HFFc6 (cell line): ENCODE measurements at regions not wholly inside any gene's neighbourhood (a gene's known extent, or its start where the extent isn't known, plus 50 kb on each side); places are given as distances from the start of the nearest gene placed in this dataset.

Experiments used
- DNase-seq: peaks from one replicate; pipeline ENCODE4 v3.0.0-alpha.2; 2018
- H3K27ac Mint-ChIP-seq: 2 replicates; pipeline ENCODE4 v1.8.0; 2020; ENCODE audit warnings: mild to moderate bottlenecking, mixed read lengths
- H3K27me3 Mint-ChIP-seq: 2 replicates; pipeline ENCODE4 v1.8.0; 2021; ENCODE audit warnings: mild to moderate bottlenecking, moderate library complexity, mixed read lengths; ENCODE audit not compliant: insufficient read depth
- H3K36me3 Mint-ChIP-seq: 2 replicates; pipeline ENCODE4 v1.8.0; 2021; ENCODE audit warnings: low read depth, mixed read lengths
- H3K4me1 Mint-ChIP-seq: 2 replicates; pipeline ENCODE4 v1.8.0; 2020; ENCODE audit warnings: low read depth, mixed read lengths
- H3K4me3 Mint-ChIP-seq: 2 replicates; pipeline ENCODE4 v1.8.0; 2020; ENCODE audit warnings: mild to moderate bottlenecking, moderate library complexity, mixed read lengths
- H3K9me3 Mint-ChIP-seq: 2 replicates; pipeline ENCODE4 v1.8.0; 2020; ENCODE audit warnings: mild to moderate bottlenecking, mixed read lengths
- TF ChIP-seq, protein P1 (sequence below): fragments of 200-600 bp; sonication (generic); IDR thresholded peaks from 2 replicates; pipeline ENCODE4 v1.5.0; 2021; ENCODE audit warnings: antibody characterized with exemption, mild to moderate bottlenecking

DNA sequence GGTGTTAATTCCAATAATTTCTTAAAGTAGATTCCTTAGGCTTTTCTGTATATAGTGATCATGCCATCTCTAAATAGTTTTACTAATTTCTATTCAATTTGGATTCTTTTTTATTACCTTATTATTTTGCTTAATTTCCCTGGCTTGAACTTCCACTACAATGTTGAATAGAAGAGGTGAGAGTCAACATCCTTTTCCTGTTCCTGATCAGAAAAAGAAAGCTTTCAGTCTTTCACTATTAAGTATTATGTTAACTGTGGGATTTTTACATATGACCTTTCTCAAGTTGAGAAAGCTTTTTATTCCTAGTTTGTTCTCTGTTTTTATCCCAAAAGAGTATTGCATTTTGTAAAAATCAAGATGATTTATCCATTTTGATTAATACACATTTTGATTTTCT, 574.5 kb upstream of the TLE4 start:
- DNase-seq = no peak
- Mint-ChIP-seq H3K9me3 (no peaks in the 10 kb centered on the region), H3K4me1 (peaks cover 65% of the 10 kb centered on the region), H3K36me3 (peaks cover 27% of the 10 kb centered on the region), H3K27me3 (no peaks in the 10 kb centered on the region), H3K27ac (0 out of 2 replicates have a peak overlapping the region, but pooled peaks have one; percentile 9), H3K4me3 (no peak overlapping the region)
- TF ChIP-seq, protein P1, sequence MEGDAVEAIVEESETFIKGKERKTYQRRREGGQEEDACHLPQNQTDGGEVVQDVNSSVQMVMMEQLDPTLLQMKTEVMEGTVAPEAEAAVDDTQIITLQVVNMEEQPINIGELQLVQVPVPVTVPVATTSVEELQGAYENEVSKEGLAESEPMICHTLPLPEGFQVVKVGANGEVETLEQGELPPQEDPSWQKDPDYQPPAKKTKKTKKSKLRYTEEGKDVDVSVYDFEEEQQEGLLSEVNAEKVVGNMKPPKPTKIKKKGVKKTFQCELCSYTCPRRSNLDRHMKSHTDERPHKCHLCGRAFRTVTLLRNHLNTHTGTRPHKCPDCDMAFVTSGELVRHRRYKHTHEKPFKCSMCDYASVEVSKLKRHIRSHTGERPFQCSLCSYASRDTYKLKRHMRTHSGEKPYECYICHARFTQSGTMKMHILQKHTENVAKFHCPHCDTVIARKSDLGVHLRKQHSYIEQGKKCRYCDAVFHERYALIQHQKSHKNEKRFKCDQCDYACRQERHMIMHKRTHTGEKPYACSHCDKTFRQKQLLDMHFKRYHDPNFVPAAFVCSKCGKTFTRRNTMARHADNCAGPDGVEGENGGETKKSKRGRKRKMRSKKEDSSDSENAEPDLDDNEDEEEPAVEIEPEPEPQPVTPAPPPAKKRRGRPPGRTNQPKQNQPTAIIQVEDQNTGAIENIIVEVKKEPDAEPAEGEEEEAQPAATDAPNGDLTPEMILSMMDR = no peak

- Mint-ChIP-seq H3K9me3 (peaks cover 3% of the 10 kb centered on the region; the same call in 1 of the 2 replicates), H3K36me3 (peaks cover 38% of the 10 kb centered on the region), H3K4me1 (peaks cover 64% of the 10 kb centered on the region), H3K27ac (peak overlapping the region; percentile 2; the same call in 1 of the 2 replicates), H3K27me3 (no peaks in the 10 kb centered on the region), H3K4me3 (no peak overlapping the region)
- TF ChIP-seq, protein P1 = no peak
- no peak for DNase-seq
Measured at GRCh38 chr9:79000230-79001002, 571.3 kb upstream of the TLE4 start.

- no peak overlapping the region for H3K4me3 Mint-ChIP-seq
- no peaks in the 10 kb centered on the region for H3K27me3 Mint-ChIP-seq
- DNase-seq = no peak
- H3K4me1 Mint-ChIP-seq = peaks cover 66% of the 10 kb centered on the region
- H3K27ac Mint-ChIP-seq = no peak overlapping the region
- peaks cover 3% of the 10 kb centered on the region; the same call in 1 of the 2 replicates for H3K9me3 Mint-ChIP-seq
- TF ChIP-seq, protein P1 = no peak
- peaks cover 32% of the 10 kb centered on the region for H3K36me3 Mint-ChIP-seq
Measured at GRCh38 chr9:79001012-79001411, 570.8 kb upstream of the TLE4 start.

GRCh38 chr9:79003514-79003913, 568.3 kb upstream of the TLE4 start:
- Mint-ChIP-seq H3K9me3 (peaks cover 7% of the 10 kb centered on the region), H3K27ac (peak overlapping the region; percentile 47; the same call in 1 of the 2 replicates), H3K4me3 (no peak overlapping the region), H3K36me3 (peaks cover 30% of the 10 kb centered on the region), H3K4me1 (peaks cover 68% of the 10 kb centered on the region), H3K27me3 (no peaks in the 10 kb centered on the region)
- TF ChIP-seq, protein P1 = no peak
- DNase-seq = no peak

DNA sequence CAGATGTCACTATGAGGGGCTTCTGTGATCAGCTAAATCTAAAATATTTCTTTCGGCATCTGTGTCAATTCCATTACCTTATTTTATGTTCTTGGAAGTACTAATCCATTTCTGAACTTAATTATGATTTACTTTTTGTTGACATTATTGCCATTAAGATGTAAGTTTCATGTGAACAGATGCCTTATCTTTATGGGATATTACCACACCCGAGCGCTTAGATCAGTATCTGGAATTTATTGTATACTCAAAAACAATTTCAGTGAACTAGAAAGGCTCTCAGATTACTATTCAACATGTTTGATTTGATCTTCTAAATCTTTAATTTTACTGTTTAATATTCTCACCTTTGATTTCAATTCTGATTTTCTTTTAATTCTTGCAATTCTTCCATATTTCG, 567.7 kb upstream of the TLE4 start:
- Mint-ChIP-seq H3K4me3 (no peak overlapping the region), H3K27me3 (no peaks in the 10 kb centered on the region), H3K27ac (peak overlapping the region; percentile 47; the same call in 1 of the 2 replicates), H3K4me1 (peaks cover 71% of the 10 kb centered on the region), H3K9me3 (peaks cover 12% of the 10 kb centered on the region), H3K36me3 (peaks cover 35% of the 10 kb centered on the region)
- TF ChIP-seq, protein P1 = no peak
- no peak for DNase-seq
